GM03348 (cell line): ENCODE measurements at regions not wholly inside any gene's neighbourhood (a gene's known extent, or its start where the extent isn't known, plus 50 kb on each side); places are given as distances from the start of the nearest gene placed in this dataset.

Experiments used
- DNase-seq: peaks from one replicate; pipeline ENCODE4 v3.0.0; 2012; ENCODE audit warnings: low spot score

DNA sequence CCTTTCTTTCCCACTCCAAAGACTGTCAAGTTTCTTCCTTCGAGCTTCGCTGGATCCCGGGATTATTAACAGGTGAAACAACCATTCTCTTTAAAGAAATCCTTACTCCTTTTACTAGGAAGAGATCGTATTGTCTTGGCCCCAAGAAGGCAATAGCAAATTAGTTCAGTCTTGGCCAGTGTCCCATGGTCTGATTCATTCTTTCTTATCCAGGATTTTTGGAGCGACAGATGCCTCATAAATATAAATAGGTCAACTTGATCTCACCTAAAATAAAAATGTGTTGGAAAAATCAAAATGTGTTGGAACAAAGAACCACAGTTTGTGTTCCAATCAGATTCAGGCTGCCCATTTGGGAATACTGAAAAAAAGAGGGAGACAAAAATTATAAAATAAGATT, 140.1 kb upstream of the TMEM108 start:
- no peak for DNase-seq

DNA sequence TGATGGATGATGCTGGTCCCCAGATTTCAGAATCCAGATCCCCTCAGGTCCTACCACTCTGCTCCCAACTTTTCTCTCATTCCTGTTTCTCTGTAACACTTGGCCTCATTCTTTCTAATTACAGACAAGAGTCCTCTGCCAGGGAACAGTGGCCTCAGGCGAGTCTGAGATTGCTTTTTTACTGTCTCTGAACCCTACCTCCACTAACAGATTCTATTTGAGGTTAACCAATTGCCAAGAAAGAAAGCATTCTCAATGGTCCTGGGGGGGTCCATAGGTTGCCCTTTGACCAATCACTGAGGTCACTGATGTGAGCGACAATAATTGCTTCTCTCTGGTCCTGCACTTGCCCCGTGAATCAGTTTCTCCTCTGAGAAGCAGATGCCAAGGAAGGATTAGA, 145.2 kb upstream of the TMEM108 start:
- no peak for DNase-seq

DNA sequence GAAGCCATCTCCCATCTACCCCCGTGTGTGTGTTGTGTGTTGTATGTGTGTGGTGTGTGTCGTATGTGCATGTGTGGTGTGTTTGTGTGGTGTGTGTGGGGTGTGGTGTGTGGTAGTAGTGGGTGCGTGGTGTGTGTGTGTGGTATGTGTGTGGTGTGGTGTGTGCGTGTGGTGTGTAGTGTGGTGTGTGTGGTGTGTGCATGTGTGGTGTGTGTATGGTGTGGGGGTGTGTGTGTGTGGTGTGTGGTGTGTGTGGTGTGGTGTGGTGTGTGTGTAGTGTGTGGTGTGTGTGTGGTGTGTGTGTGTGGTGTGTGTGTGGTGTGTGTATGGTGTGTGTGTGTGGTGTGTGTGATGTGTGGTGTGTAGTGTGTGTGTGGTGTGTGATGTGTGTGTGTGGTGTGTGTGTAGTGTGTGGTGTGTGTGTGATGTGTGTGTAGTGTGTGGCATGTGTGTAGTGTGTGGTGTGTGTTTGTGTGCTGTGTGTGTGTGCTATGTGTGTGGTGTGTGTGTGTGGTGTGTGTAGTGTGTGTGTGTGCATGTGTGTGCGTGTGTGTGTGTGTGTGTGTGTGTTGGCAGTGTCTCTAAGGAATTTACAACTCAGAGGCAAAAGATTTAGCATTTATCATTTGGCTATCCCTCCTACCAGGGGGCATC, 156.3 kb upstream of the TMEM108 start:
- DNase-seq = no peak

DNA sequence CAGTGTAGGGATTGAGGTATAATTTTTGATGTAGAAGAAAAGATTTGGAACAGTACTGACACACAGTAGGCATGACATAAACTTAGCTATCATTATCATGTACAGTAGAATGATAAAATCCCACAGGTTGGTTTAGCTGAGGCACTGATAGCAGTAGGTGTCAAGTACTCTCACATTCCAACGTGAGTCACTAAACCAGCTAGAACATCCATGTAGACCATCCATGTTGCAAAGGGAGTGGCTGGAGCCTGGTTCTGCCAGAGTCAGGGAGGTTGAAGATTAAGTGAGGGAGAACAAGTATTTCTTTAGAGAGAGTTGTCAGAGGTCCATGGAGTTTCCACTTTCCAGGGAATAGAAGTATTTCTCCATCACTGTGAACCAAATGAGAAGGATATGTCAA, 157.2 kb upstream of the TMEM108 start:
- DNase-seq = no peak

DNA sequence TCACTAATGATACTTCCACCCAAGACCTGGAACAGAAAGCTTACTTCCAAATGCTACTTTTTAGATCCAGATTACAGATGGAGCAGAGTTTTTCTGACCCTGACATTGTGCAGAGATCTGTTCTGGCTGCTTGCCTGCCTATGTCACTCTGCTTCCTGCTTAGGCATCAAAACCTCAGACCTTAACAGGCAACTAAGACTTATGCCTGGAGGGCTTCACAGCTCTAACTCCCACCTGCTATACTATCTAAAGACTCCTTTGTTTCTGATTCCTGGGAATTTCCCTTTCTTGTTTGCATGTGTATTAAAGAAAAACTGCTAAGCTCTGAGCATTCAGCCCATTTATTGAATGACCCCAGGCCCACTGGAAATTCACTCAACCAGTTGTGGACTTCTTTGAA, 157.4 kb upstream of the NPHP3 start:
- DNase-seq = no peak

DNA sequence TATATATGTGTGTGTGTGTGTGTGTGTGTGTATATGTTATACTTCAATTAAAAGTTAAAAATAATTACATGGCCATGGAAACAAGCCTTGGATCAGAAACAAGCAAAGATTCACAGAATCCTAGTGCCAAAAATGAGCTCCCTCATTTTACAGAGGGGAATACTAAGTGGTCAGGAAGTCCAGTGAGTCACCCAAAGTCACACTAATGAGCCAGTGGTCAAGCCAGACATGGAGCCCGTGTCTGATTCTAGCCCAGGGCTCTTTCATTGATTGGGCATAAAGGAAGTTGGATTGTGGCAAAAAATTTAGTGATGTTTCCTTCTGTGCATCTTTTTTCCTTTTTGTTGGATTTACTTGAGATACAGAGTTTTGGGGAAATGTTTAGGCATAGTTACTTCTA, 152.5 kb upstream of the NPHP3 start:
- no peak for DNase-seq

DNA sequence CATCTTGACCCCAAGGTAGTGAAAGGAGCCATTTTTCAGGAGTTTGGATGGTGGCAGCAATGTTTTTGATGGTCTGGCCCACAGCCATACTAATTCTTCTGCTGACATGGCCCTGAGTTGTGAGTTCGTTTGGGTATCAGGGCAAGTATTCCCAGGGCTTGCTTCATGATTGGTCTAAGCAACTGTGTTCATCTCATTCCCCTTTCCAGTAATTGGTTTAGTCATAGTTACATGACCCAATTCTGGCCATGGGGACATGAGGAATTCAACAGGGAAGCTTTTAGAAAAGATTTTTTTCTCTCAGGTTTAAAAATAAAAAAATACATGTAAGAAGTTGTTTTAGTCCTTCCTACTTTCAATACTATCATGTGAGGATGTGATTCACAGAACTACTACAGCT, 150.5 kb upstream of the NPHP3 start:
- no peak for DNase-seq

DNA sequence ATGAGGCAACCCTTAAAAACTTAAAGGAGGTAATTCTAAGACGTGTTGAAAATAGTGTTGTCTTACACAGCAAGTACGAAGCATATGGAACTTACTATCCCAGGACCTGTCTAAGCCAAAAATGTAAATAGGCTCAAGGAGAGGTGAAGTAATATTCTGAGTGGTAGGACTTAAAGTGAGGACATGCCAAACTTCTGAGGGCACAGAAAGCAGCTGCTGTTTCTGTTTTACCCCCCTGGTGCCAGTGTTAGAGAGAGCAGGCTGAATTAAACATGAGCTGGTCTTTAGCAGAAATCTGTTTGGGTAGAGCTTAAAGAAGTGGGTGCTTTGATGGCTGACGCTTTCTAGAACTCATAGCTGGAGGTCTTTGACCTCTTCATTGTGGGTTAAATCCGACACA, 149.7 kb upstream of the NPHP3 start:
- no peak for DNase-seq

DNA sequence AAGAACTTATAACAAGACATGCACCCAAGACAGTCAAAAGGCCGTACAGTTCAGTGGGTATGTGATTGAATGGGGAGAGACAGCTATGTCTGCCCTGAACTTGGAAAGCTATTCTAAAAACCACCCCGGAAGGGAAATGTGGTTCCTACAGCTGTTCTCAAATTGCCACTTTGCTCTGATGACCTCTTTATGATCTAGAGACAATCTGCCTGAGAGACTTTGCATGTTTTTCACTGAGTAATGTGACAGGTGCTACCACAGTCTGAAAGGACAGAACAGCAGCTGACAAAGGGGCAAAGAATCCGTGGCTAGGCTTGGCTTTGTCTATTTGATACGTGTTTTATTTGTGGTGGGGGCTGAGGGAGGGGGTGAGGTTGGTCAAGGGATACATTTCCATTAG, 148.3 kb upstream of the NPHP3 start:
- no peak for DNase-seq

DNA sequence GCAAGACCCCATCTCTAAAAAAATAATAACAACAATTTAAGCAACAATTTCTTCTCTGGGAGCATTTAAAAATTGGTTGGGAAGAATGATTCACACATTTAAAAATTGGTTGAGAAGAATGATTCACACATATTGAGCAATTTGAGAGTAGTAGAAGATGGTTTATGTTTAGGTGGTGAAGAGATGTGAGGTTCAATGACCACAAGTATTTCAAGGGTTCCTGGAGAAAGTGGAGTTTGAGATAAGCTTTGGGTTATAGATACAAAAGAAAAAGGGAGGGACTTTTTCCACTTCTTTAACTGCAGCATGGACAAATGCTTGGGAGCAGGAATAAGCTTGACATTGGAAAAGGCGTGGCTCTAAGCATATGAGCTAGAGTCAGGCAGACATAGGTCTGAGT, 145.7 kb upstream of the NPHP3 start:
- peak; percentile 25 for DNase-seq

DNA sequence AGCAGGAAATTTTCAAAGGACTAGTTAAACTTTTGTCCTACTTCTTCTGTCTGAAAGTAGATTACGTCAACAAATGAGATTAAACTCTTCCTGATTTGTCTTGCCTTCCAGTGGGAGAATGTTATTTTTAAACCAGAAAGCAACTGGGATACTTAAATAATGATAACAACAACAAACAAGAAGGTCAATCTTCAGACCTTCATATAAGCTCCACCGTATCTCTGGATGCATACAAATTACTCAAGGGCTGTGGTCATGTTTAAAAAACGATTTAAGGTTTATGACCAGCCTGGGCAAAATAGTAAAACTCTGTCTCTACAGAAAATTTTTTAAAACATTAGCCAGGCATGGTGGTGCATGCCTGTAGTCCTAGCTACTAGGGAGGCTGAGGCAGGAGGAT, 145.3 kb upstream of the NPHP3 start:
- DNase-seq = no peak

DNA sequence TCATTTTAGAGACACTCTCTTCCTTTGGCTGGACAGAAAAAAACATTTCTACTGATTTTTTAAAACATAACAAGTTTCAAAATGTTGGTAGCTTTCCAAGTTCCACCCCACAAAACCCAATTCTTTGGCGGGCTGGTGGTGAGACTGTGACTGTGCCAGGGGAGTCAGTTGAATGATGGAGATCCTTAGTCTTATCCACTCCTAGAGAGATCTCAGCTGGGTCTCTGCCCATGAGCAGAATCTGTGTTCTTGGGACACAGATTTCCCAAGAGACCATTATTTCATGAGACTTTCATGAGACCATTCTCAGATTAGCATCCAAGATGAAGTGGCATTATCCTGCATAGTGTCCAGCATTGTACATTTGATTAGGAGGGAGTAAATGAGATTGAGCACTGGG, 135.1 kb upstream of the NPHP3 start:
- no peak for DNase-seq

DNA sequence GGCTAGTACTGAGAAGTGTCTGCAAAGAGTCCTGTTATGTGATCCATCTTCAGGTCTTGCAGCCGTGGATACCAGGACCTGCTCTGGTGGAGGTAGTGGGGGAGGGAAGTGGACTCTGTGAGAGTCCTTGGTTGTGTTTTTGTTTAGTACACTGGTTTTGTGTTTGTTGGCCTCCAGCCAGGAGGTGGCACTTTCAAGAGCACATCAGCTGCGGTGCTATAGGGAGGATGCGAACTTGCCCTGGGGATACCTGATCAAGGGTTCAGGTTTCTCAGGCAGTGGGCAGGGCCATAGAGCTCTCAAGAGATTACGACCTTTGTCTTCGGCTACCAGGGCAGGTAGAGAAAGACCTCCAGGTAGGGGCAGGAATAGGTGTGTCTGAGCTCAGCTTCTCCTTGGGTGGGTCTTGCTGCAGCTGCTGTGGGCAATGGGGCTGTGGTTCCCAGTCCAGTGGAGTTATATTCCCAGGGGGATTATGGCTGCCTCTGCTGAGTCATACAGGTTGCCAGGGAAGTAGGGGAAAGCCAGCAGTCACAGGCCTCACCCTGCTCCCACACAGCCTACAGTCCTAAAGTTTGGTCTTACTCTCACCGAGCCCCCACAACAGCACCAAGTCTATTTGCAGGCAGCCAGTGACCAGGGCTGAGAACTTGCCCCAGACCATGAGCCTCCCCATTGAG, 132.8 kb upstream of the NPHP3 start:
- no peak for DNase-seq

DNA sequence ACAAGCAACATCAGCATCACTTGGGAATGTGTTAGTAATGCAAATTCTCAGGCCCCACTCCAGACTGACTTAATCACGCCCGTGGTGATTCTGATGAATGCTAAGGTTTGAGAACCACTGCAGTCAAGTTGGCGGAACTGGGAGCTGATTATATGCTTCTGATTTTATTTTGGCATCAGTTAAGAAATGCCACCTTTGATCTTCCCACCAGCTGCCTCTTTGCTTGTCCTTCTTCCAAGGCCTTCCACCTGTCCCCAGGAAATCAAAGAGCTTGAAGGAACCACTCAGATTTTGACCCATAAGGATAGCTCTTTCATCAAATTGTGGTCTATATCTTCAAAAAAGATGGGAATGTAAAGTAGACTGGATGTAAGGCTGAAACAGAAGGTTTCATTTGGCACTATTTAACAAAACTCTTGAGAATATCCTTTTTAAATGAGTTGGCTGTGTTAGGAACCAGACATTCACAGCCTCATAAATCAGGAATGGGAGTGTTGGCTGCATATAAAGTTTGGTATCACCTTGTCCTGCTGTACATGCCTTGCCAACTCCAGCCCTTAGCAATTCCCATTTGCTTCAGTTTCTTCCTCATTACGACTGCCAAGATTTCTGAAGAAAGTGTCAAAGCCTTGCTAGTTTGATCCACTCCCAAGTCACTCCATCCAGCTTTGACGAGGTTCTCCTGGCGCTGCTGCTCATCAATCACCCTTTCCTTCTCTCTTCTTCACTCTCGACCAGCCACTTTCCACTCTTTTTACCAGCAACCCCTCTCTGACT, 125.8 kb upstream of the NPHP3 start:
- DNase-seq = no peak

DNA sequence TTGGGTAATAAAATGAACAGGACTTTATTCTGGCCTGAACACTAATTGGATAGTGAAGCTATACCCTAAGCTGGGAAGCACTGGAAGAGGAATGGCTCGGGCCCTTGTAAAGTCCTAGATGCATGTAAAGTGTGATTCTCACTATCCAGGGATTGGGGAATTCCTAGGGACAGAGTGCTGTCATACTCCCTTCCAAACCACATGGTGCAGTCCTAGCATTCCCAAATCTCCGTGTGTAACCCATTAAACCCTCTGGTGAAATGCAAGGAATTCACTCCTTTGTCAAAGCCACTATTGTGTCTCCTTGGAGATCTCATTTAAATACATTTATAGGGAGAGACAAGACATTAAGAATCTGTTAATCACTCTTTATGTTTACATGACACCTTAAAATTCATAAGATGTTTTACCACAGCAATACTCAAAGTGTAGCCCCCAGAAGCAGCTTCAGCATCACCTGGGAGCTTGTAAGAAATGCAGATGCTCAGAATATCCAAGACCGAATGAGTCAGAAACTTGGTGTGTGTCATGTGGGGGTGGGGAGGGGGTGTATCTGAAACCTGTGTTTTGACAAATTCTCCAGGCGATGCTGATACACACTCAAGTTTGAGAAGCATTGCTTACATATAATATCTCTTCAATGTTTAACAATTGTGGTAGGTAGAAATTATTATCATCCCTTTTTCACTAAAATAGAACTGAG, 121.8 kb upstream of the NPHP3 start:
- DNase-seq = no peak

DNA sequence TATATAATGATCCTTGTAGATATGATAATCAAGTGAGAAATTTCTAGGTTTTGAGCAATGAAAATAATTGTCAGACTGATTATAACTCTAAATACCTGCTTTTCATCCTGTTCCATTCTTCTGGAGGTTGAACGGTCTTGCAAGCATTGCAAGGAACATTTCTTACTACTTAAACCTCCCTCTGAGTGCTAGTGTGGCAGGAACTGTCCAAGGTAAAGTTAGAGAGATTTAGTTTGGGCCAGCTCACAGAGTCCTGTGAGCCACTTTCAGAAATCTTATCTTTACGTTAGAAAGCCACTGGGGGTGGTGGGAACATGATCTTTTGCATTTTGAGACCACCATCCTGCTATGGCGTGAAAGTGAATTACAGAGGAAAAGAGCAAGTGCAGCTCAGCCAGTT, 121.1 kb upstream of the NPHP3 start:
- no peak for DNase-seq

DNA sequence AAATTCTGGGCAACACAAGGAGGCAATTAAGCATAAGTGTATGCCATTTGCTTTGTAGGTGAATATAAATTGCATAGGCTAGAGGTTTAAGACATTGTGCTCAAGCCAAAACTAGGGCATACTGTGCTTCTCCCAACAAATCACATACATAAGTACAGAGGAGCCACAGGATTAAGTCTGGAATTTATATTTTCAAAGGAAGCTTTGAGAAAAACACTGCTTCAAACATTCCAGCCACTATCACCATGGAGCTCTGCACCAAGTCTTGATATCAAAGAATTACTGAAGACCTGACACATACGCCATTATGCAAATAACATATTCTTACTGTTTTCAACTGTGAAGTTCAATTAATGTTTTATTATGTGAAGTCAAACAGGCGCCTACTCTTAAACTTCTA, 119.4 kb upstream of the NPHP3 start:
- DNase-seq = no peak

DNA sequence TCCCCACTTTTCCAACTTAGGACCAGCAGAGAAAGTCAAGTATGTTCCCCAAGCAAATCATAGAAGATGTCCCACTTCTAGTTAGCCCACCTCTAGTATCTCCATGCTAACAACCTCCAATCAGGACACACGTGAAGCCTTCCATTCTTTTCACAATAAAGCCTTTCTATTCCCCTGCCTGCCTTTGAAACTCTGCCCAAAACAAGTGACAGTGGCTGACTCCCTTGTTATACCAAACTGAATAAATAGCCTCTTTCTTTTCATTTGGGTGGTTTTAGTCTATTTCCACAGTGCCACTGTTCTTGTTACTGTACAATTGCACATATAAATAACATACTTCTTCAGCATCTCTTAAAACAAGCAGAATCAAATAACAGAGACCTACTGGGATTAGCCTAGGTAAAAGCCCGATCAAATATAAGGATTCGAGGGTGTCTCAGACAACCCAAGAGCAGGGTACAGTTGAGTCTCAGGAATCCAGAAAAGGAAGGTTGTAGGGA, 118.0 kb upstream of the NPHP3 start:
- no peak for DNase-seq

DNA sequence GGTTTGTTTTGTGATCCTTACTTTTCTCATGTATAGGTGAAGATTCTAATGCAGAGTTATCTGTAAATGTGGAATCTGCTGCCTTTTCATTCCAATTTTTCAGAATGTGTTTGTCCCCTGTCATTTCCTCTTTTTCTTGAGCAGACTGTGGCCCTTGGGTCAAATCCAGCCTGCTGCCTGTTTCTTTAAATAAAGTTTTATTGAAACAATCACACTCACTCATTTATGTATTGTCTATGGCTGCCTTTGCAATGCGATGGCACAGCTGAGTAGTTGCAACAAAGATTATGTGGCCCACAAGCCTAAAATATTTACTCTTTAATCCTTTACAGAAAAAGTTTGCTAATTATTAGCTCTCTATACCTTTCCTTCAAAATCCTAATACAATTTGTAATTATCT, 116.3 kb upstream of the NPHP3 start:
- DNase-seq = no peak

DNA sequence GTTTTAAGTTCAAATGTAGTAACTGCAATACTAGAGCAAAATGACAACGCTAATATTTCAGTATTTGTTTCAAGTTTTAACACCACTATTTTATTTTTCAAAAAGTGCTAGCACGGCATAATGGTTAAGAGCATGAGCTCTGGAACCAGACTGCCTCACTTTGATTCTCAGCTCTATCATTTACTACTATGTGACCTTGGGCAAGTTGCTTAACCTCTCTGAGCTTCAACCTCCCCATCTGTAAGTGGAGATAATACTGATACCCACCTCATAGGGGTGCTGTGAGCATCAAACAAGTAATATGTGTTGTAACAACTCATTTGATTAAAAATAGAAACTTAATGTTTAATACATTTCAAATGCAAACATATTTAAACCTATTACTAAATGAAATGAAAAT, 115.4 kb upstream of the NPHP3 start:
- DNase-seq = no peak

DNA sequence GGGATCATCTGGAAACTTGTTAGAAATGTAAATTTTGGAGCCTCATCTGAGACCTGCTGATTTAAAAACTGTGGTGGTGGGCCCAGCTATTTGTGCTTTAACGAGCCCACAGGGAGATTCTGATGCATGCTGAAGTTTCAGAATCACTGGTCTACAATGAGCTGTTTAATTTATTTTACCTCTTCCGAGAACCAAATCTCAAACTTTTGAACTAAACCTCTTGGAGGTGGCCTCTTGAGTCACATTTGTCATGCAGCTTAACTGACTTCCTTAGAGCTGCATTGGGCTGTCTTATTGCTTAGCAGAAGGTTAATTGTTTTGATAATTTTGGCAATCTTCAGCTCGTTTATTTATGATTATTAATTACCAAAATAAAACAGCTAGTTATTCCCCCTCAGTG, 112.1 kb upstream of the NPHP3 start:
- no peak for DNase-seq

DNA sequence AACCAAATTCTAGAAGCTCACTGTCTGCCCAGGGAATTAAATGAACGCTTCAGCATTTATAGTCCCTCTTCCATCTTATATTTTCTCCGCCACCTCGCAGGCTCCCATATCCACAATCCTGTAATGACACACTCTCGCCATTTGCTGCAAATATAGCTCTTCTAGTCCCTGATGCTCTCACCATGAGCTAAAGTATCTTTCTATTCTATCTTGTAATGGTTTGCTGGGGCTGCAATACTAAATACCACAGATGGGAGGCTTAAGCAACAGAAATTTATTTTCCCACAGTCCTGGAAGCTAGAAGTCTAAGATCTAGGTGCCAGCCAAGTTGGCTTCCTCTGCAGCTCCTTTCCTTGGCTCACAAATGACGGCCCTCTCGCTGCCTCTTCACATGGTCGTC, 106.9 kb upstream of the NPHP3 start:
- DNase-seq = no peak

DNA sequence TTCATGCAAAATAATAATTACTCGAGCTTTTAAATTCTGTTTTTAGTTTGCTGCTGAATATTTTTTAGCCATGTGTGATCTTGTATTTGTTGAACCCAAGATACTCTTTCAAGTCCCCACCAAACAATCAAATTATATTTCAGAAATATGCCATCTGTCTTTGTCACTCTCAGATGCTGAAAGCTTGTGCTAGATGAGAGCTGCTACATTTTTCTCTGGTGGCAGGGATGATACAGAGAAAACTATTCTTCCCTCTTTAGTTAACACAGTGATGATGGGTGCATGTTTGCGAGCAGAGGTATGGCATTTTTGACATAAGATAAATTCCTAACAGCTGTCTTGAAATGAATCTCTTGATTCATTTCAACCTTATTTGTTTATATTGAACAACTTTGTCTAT, 100.6 kb upstream of the NPHP3 start:
- no peak for DNase-seq
